ENCODE measurements at regions not wholly inside any gene's neighbourhood (a gene's known extent, or its start where the extent isn't known, plus 50 kb on each side); places are given as distances from the start of the nearest gene placed in this dataset.

GRCh38 chr3:103421460-103421859, 986.6 kb downstream of the ZPLD1 start (continued):
- TF ChIP-seq PHF8 (conservative IDR thresholded peaks at IDR 0.05; ENCODE audit: low read depth, low read length) (no peak), RFX5 (IDR thresholded peaks at IDR 0.05; ENCODE audit: borderline replicate concordance, low read depth, low read length) (no peak), TAF7 (optimal IDR thresholded peaks at IDR 0.05; ENCODE audit: borderline replicate concordance, low read depth, low read length) (no peak), SIX5 (IDR thresholded peaks at IDR 0.05; ENCODE audit: low read depth, low read length) (no peak)
